ENCODE measurements at regions not wholly inside any gene's neighbourhood (a gene's known extent, or its start where the extent isn't known, plus 50 kb on each side); places are given as distances from the start of the nearest gene placed in this dataset.

DNA sequence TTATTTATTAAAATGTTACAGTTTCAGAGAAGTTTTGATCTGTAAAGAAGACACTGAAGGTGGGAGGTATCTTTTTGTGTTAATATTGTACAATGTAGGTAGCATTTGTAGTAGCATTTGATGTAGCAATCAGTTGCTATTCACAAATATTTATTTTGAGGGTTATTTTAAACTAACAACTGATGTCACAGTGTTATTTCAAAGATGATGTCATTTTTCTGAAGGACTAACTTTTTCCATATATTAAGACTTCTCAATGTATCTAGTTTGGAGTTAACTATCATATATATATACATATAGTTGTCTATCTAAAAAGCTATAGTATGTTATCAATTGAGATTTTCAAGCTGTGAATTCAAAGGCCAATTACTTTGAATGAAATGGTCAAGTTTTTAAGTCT lies 1003.3 kb downstream of the DSC3 start:
- Histone ChIP-seq H3K9ac (ENCODE audit: low read depth, low read length, poor library complexity, severe bottlenecking) (no peak overlapping the region), H3K36me3 (ENCODE audit: insufficient read depth, low read length) (no peaks in the 10 kb centered on the region), H3K79me2 (ENCODE audit: insufficient read depth, low read length) (no peaks in the 10 kb centered on the region), H3K4me1 (ENCODE audit: insufficient read depth, low read length, poor library complexity, severe bottlenecking) (no peaks in the 10 kb centered on the region), H3K4me2 (ENCODE audit: low read depth, low read length, poor library complexity, severe bottlenecking) (no peak overlapping the region), H4K20me1 (ENCODE audit: insufficient read depth, low read length, poor library complexity, severe bottlenecking) (no peaks in the 10 kb centered on the region), H3K27me3 (ENCODE audit: insufficient read depth, low read length, poor library complexity, severe bottlenecking) (no peaks in the 10 kb centered on the region), H3F3A (ENCODE audit: low read depth) (no peaks in the 10 kb centered on the region), H3K4me3 (ENCODE audit: low read length, poor library complexity, severe bottlenecking) (no peak overlapping the region), H2AFZ (ENCODE audit: low read length) (no peak overlapping the region), H3K9me3 (ENCODE audit: insufficient read depth, low read depth, low read length) (no peaks in the 10 kb centered on the region), H3K9me2 (replicated peaks; ENCODE audit: low read depth, low read length) (no peaks in the 10 kb centered on the region)
- no peak for TF ChIP-seq EZH2phosphoT487 (IDR thresholded peaks at IDR 0.05; ENCODE audit: borderline replicate concordance)
- TF ChIP-seq, protein P1, sequence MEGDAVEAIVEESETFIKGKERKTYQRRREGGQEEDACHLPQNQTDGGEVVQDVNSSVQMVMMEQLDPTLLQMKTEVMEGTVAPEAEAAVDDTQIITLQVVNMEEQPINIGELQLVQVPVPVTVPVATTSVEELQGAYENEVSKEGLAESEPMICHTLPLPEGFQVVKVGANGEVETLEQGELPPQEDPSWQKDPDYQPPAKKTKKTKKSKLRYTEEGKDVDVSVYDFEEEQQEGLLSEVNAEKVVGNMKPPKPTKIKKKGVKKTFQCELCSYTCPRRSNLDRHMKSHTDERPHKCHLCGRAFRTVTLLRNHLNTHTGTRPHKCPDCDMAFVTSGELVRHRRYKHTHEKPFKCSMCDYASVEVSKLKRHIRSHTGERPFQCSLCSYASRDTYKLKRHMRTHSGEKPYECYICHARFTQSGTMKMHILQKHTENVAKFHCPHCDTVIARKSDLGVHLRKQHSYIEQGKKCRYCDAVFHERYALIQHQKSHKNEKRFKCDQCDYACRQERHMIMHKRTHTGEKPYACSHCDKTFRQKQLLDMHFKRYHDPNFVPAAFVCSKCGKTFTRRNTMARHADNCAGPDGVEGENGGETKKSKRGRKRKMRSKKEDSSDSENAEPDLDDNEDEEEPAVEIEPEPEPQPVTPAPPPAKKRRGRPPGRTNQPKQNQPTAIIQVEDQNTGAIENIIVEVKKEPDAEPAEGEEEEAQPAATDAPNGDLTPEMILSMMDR (conservative IDR thresholded peaks at IDR 0.05; ENCODE audit: low read length): no peak

DNA sequence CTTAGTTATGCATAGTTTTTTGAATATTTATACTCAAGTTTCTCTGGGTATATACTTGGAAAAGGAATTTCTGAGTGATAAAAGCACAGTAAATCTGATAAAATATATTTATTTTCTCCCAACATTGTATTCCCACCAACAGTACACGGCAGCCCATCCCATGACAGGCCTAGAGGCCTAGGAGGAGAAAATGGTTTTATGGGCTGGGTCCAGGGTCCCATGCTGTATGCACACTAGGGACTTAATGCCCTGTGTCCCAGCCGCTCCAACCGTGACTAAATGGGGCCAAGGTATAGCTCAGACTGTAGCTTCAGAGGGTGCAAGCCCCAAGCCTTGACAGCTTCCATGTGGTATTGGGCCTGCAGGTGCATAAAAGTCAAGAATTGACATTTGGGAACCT lies 1007.7 kb downstream of the DSC3 start:
- no peak overlapping the region for H2AFZ ChIP-seq (ENCODE audit: low read length)
- H3K4me2 ChIP-seq (ENCODE audit: low read depth, low read length, poor library complexity, severe bottlenecking): no peak overlapping the region
- no peak overlapping the region for H3K9ac ChIP-seq (ENCODE audit: low read depth, low read length, poor library complexity, severe bottlenecking)
- no peaks in the 10 kb centered on the region for H3K4me1 ChIP-seq (ENCODE audit: insufficient read depth, low read length, poor library complexity, severe bottlenecking)
- no peaks in the 10 kb centered on the region for H3F3A ChIP-seq (ENCODE audit: low read depth)
- H3K9me3 ChIP-seq (ENCODE audit: insufficient read depth, low read depth, low read length): no peaks in the 10 kb centered on the region
- no peaks in the 10 kb centered on the region for H4K20me1 ChIP-seq (ENCODE audit: insufficient read depth, low read length, poor library complexity, severe bottlenecking)
- TF ChIP-seq, protein P1 (conservative IDR thresholded peaks at IDR 0.05; ENCODE audit: low read length): no peak
- no peak for TF ChIP-seq EZH2phosphoT487 (IDR thresholded peaks at IDR 0.05; ENCODE audit: borderline replicate concordance)
- no peaks in the 10 kb centered on the region for H3K79me2 ChIP-seq (ENCODE audit: insufficient read depth, low read length)
- no peaks in the 10 kb centered on the region for H3K9me2 ChIP-seq (replicated peaks; ENCODE audit: low read depth, low read length)
- no peak overlapping the region for H3K4me3 ChIP-seq (ENCODE audit: low read length, poor library complexity, severe bottlenecking)
- H3K27me3 ChIP-seq (ENCODE audit: insufficient read depth, low read length, poor library complexity, severe bottlenecking): no peaks in the 10 kb centered on the region
- no peaks in the 10 kb centered on the region for H3K36me3 ChIP-seq (ENCODE audit: insufficient read depth, low read length)

DNA sequence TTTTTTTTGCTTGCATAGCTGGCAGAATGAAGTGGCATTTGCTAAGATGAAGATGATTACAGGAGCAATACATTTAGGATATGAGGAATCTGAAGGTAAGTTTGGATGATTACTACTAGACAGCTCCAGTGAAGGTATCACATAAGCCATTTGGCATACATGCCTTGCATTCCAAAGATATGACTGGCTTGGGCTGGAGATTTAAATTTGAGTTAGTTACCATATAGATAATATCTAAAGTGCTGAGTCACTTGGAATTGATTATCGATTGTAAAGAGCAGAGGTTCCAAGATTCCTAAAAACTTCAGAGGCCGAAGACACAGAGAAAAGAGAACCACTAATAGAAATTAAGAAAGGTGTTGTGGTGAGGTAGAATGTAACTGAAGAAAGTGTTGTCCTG lies 1026.4 kb downstream of the DSC3 start:
- no peak for TF ChIP-seq EZH2phosphoT487 (IDR thresholded peaks at IDR 0.05; ENCODE audit: borderline replicate concordance)
- TF ChIP-seq, protein P1 (conservative IDR thresholded peaks at IDR 0.05; ENCODE audit: low read length): no peak
- no peaks in the 10 kb centered on the region for H3K36me3 ChIP-seq (ENCODE audit: insufficient read depth, low read length)
- H3K4me2 ChIP-seq (ENCODE audit: low read depth, low read length, poor library complexity, severe bottlenecking): no peak overlapping the region
- H2AFZ ChIP-seq (ENCODE audit: low read length): no peak overlapping the region
- H3K9me2 ChIP-seq (replicated peaks; ENCODE audit: low read depth, low read length): no peaks in the 10 kb centered on the region
- no peaks in the 10 kb centered on the region for H4K20me1 ChIP-seq (ENCODE audit: insufficient read depth, low read length, poor library complexity, severe bottlenecking)
- H3K4me1 ChIP-seq (ENCODE audit: insufficient read depth, low read length, poor library complexity, severe bottlenecking): no peaks in the 10 kb centered on the region
- H3K27me3 ChIP-seq (ENCODE audit: insufficient read depth, low read length, poor library complexity, severe bottlenecking): no peaks in the 10 kb centered on the region
- H3K9ac ChIP-seq (ENCODE audit: low read depth, low read length, poor library complexity, severe bottlenecking): no peak overlapping the region
- H3K9me3 ChIP-seq (ENCODE audit: insufficient read depth, low read depth, low read length): no peaks in the 10 kb centered on the region
- no peak overlapping the region for H3K4me3 ChIP-seq (ENCODE audit: low read length, poor library complexity, severe bottlenecking)
- H3F3A ChIP-seq (ENCODE audit: low read depth): no peaks in the 10 kb centered on the region
- H3K79me2 ChIP-seq (ENCODE audit: insufficient read depth, low read length): no peaks in the 10 kb centered on the region
